Stimulated activated CD4-positive, alpha-beta T cell treated with anti-CD3 and anti-CD28 coated beads, Interleukin-2, amount 100 ng/mL, for 4 hours (primary cell): ENCODE measurements at regions not wholly inside any gene's neighbourhood (a gene's known extent, or its start where the extent isn't known, plus 50 kb on each side); places are given as distances from the start of the nearest gene placed in this dataset.

Experiments
- DNase-seq: peaks from one replicate; pipeline ENCODE4 v3.0.0-alpha.2; 2020; ENCODE audit warnings: low read depth

GRCh38 chr17:72390675-72391508 is 270.1 kb downstream of the SOX9 start:
- no peak for DNase-seq

GRCh38 chr17:72392056-72393010 is 271.5 kb downstream of the SOX9 start:
- DNase-seq, result no peak

- DNase-seq, result no peak
Measured at GRCh38 chr17:72393553-72393952, 272.7 kb downstream of the SOX9 start.

GRCh38 chr17:72394531-72394930 is 273.7 kb downstream of the SOX9 start:
- DNase-seq, result no peak

GRCh38 chr17:72396121-72396520 is 275.3 kb downstream of the SOX9 start:
- DNase-seq, result no peak

- DNase-seq, result no peak
Measured at GRCh38 chr17:72397223-72397667, 276.4 kb downstream of the SOX9 start.

- no peak for DNase-seq
Measured at GRCh38 chr17:72397687-72398086, 276.9 kb downstream of the SOX9 start.

GRCh38 chr17:72399023-72399607 is 278.3 kb downstream of the SOX9 start:
- no peak for DNase-seq

- no peak for DNase-seq
Measured at GRCh38 chr17:72399608-72400487, 279.0 kb downstream of the SOX9 start.

- DNase-seq, result no peak
Measured at GRCh38 chr17:72400488-72400827, 279.6 kb downstream of the SOX9 start.

- no peak for DNase-seq
Measured at GRCh38 chr17:72400863-72401262, 280.0 kb downstream of the SOX9 start.

GRCh38 chr17:72401883-72402726 is 281.3 kb downstream of the SOX9 start:
- DNase-seq, result no peak

GRCh38 chr17:72402727-72403210 is 281.9 kb downstream of the SOX9 start:
- DNase-seq, result no peak

- no peak for DNase-seq
Measured at GRCh38 chr17:72403713-72404209, 282.9 kb downstream of the SOX9 start.

- DNase-seq, result no peak
Measured at GRCh38 chr17:72404872-72405271, 284.1 kb downstream of the SOX9 start.

GRCh38 chr17:72405662-72406230 is 284.9 kb downstream of the SOX9 start:
- no peak for DNase-seq

- DNase-seq, result no peak
Measured at GRCh38 chr17:72406498-72406897, 285.7 kb downstream of the SOX9 start.

- DNase-seq, result no peak
Measured at GRCh38 chr17:72407336-72407909, 286.6 kb downstream of the SOX9 start.

GRCh38 chr17:72407931-72408330 is 287.1 kb downstream of the SOX9 start:
- DNase-seq, result no peak

- DNase-seq, result no peak
Measured at GRCh38 chr17:72408641-72409040, 287.8 kb downstream of the SOX9 start.
